Neural progenitor cell (in vitro differentiated cells): ENCODE measurements at regions not wholly inside any gene's neighbourhood (a gene's known extent, or its start where the extent isn't known, plus 50 kb on each side); places are given as distances from the start of the nearest gene placed in this dataset.

ENCODE experiments used
- EZH2phosphoT487 ChIP-seq: fragments of 200-600 bp; sonication (generic); IDR thresholded peaks from 2 replicates; pipeline ENCODE4 v1.6.1; 2017; ENCODE audit warnings: antibody characterized with exemption
- TF ChIP-seq, protein P1 (sequence below): fragments of 200-600 bp; sonication (generic); IDR thresholded peaks from 2 replicates; pipeline ENCODE4 v1.5.1; 2017; ENCODE audit warnings: antibody characterized with exemption, mild to moderate bottlenecking

DNA sequence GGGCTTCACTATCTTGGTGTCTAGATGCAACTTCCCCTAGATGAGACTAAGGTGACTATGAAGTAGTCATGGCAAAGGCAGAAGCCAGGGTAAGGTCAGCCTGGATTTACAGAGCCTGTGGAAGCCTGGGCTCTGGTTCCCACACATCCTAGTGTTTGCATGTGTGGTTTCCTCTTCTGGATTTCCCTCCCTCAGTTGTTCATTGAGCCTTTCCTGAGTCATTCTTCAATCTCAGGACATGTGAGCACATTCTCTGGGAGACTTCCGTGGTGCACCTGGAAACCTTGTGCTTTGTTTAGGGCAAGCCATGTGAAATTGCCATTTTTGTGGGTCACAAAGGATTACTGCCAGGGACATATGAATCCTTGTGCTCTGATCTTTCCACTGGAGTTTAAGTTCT is 236.6 kb downstream of the C12orf75 start:
- TF ChIP-seq, protein P1, sequence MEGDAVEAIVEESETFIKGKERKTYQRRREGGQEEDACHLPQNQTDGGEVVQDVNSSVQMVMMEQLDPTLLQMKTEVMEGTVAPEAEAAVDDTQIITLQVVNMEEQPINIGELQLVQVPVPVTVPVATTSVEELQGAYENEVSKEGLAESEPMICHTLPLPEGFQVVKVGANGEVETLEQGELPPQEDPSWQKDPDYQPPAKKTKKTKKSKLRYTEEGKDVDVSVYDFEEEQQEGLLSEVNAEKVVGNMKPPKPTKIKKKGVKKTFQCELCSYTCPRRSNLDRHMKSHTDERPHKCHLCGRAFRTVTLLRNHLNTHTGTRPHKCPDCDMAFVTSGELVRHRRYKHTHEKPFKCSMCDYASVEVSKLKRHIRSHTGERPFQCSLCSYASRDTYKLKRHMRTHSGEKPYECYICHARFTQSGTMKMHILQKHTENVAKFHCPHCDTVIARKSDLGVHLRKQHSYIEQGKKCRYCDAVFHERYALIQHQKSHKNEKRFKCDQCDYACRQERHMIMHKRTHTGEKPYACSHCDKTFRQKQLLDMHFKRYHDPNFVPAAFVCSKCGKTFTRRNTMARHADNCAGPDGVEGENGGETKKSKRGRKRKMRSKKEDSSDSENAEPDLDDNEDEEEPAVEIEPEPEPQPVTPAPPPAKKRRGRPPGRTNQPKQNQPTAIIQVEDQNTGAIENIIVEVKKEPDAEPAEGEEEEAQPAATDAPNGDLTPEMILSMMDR: no peak
- TF ChIP-seq EZH2phosphoT487: no peak
